HUES48 (cell line): ENCODE measurements at regions not wholly inside any gene's neighbourhood (a gene's known extent, or its start where the extent isn't known, plus 50 kb on each side); places are given as distances from the start of the nearest gene placed in this dataset.

Experiments used
- H3K27ac ChIP-seq: one replicate; pipeline ENCODE4 v1.7.0; 2013; ENCODE audit warnings: low read depth, low read length, inconsistent platforms
- H3K27me3 ChIP-seq: 2 replicates; pipeline ENCODE4 v1.6.1; 2013; ENCODE audit warnings: mild to moderate bottlenecking, low read length; ENCODE audit not compliant: control insufficient read depth, insufficient read depth
- H3K36me3 ChIP-seq: 2 replicates; pipeline ENCODE4 v1.6.1; 2013; ENCODE audit warnings: low read length; ENCODE audit not compliant: control insufficient read depth, insufficient read depth
- H3K4me1 ChIP-seq: 2 replicates; pipeline ENCODE4 v1.6.1; 2013; ENCODE audit warnings: mild to moderate bottlenecking, low read length; ENCODE audit not compliant: control insufficient read depth, insufficient read depth
- H3K4me3 ChIP-seq: 2 replicates; pipeline ENCODE4 v1.5.1; 2013; ENCODE audit warnings: mild to moderate bottlenecking, low read depth, low read length
- H3K9ac ChIP-seq: 2 replicates; pipeline ENCODE4 v1.6.1; 2013; ENCODE audit warnings: mild to moderate bottlenecking, low read depth, low read length, moderate library complexity
- H3K9me3 ChIP-seq: 2 replicates; pipeline ENCODE4 v1.6.1; 2013; ENCODE audit warnings: low read length; ENCODE audit not compliant: control insufficient read depth, insufficient read depth

- Histone ChIP-seq H3K4me1 (peaks cover 15% of the 10 kb centered on the region), H3K27ac (no peak overlapping the region), H3K27me3 (no peaks in the 10 kb centered on the region), H3K9ac (no peak overlapping the region), H3K9me3 (no peaks in the 10 kb centered on the region), H3K4me3 (no peak overlapping the region), H3K36me3 (no peaks in the 10 kb centered on the region)
Measured at GRCh38 chr10:29081231-29081630, 207.6 kb upstream of the LYZL1 start.

DNA sequence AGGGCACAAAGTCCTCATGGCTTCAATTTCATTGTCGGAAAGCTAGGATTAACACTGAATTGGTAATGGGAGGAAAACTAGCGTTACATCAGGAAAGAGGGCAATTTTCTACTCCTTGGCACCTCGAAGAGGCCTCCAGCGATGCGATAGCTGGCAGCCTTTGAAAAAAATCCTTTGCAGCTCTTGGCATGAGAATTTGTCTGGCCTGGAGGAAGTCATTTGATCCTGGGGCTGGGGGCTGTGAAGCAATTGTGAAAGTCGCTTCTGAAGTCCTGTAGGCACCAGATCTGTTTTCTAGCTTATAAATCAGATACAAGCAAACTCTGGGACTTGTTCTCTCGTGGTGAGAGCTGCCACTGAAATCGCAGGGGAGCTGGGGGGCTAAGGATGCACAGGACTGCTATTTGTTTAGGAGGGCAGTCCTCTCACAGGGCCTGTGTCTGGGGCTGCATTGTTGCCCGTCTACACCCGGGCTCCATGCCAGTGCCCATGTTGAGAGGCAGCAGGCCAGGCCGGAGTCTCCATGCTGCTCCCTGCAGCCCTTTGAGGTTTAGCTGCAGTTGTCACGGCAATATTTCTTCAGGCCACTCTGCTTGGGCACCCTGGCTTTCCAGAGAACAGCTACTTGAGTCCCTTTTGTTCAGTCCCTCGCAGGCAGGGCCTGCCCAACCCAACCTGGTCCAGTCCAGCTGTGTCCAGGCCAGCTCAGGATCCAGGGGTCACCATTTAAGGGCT is 206.8 kb upstream of the LYZL1 start:
- H3K9ac ChIP-seq: no peak overlapping the region
- no peak overlapping the region for H3K27ac ChIP-seq
- H3K4me3 ChIP-seq: no peak overlapping the region
- no peaks in the 10 kb centered on the region for H3K9me3 ChIP-seq
- peaks cover 15% of the 10 kb centered on the region for H3K4me1 ChIP-seq
- H3K36me3 ChIP-seq: no peaks in the 10 kb centered on the region
- no peaks in the 10 kb centered on the region for H3K27me3 ChIP-seq

DNA sequence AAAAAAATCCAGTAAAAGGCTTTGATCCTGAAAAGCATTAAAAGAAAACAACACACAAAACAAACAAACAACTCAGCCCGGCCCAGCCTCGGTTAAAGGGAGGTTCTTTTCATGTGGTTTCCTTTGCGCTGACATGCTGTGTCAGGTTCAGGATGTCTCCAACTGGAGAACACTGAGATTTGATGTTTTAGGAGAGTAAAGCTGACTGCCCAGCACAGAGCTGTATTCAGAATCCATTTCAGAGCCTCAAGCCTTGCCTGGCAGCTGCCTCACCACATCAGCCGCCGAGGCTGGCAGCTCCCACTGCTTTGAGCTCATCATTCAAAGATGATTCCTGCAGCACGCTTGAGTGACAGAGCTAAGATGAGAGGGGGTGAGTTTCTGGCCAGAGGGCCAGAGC is 205.8 kb upstream of the LYZL1 start:
- H3K9me3 ChIP-seq: no peaks in the 10 kb centered on the region
- H3K4me3 ChIP-seq: no peak overlapping the region
- no peaks in the 10 kb centered on the region for H3K36me3 ChIP-seq
- H3K9ac ChIP-seq: no peak overlapping the region
- no peak overlapping the region for H3K27ac ChIP-seq
- H3K27me3 ChIP-seq: no peaks in the 10 kb centered on the region
- peaks cover 15% of the 10 kb centered on the region for H3K4me1 ChIP-seq

- no peak overlapping the region for H3K9ac ChIP-seq
- H3K27ac ChIP-seq: no peak overlapping the region
- no peaks in the 10 kb centered on the region for H3K9me3 ChIP-seq
- no peaks in the 10 kb centered on the region for H3K36me3 ChIP-seq
- no peak overlapping the region for H3K4me3 ChIP-seq
- H3K4me1 ChIP-seq: no peaks in the 10 kb centered on the region
- H3K27me3 ChIP-seq: no peaks in the 10 kb centered on the region
Measured at GRCh38 chr10:29084681-29085307, 204.1 kb upstream of the LYZL1 start.

DNA sequence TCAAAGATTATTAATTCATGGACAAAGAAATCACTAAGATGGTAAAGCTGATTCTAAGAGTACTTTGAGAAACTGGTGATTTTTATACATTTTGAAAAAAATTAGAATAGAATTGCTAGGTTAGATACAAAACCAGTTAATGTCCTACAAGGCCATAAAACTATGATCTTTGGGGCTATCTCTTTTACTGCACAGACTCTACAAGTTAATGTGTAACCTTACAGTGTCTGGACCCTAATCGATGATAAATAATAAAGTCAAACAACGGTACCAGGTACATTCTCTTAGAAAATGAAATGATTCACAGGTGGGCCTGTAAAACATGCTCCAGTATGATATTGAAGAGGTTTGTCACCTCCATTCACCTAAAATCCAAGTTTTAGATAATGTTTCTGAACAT is 199.8 kb upstream of the LYZL1 start:
- no peak overlapping the region for H3K27ac ChIP-seq

DNA sequence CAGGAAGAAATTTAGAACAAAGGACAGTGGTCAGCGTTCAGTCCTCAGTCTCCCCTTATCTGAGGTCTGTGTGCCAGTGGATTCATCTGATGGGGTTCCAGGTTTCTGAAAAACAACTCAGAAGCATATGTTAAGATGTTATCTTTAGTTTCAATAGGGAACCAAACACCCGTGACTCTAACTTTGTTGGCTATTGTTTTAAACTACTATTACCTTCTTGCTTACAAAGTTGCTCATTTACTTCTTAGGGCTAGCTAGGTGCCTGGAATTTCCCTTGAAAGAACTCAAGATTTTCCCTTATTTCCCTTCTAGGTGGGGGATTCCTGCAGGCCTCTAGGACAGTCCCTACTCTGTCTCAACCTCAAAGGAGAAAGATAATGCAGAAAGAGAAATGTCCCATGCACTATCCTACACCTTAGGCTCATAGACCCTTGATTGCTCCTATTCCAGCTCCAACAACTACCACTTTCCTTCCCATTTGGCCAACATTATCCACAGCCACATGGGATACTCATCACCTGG is 192.5 kb upstream of the LYZL1 start:
- H3K9ac ChIP-seq: no peak overlapping the region
- H3K36me3 ChIP-seq: no peaks in the 10 kb centered on the region
- H3K27me3 ChIP-seq: no peaks in the 10 kb centered on the region
- H3K4me3 ChIP-seq: no peak overlapping the region
- H3K9me3 ChIP-seq: peaks cover 6% of the 10 kb centered on the region; the same call in 1 of the 2 replicates
- no peak overlapping the region for H3K27ac ChIP-seq
- H3K4me1 ChIP-seq: no peaks in the 10 kb centered on the region

More for the DNA sequence above, 199.8 kb upstream of the LYZL1 start:
- Histone ChIP-seq H3K9ac (no peak overlapping the region), H3K9me3 (peaks cover 6% of the 10 kb centered on the region; the same call in 1 of the 2 replicates), H3K4me3 (no peak overlapping the region), H3K4me1 (no peaks in the 10 kb centered on the region), H3K27me3 (no peaks in the 10 kb centered on the region), H3K36me3 (no peaks in the 10 kb centered on the region)

DNA sequence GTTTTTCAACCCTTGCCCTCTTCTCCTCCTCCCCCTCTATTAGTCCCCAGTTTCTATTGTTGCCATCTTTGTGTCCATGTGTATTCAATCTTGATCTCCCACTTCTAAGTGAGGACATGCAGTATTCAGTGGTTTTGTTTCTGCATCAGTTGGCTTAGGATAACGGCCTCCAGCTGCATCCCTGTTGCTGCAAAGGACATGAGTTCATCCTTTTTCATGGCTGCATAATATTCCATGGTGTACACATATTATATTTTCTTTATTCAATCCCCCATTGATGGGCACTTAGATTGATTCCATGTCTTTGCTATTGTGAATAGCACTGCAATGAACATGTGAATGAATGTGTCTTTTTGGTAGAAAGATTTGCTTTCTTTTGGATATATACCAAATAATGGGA is 190.4 kb upstream of the LYZL1 start:
- Histone ChIP-seq H3K9me3 (no peaks in the 10 kb centered on the region), H3K27ac (no peak overlapping the region), H3K36me3 (no peaks in the 10 kb centered on the region), H3K27me3 (no peaks in the 10 kb centered on the region), H3K9ac (no peak overlapping the region), H3K4me3 (no peak overlapping the region), H3K4me1 (no peaks in the 10 kb centered on the region)

DNA sequence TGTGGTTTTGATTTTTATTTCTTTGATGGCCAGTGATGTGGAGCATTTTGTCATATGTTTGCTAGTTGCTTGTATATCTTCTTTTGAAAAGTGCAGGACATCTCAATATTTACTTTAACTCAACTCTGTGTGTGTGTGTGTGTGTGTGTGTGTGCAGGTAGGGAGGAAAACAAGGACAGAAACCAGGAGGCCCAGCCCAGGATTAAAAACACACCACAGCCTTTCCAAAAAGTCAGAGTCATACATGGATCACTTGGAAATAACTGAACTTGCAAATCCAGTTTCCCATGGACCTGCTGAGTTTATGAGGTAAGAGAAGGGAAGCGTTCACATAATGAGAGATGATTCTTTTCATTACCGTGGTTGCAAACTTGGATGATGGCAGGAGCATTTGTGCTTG is 189.9 kb upstream of the LYZL1 start:
- Histone ChIP-seq H3K36me3 (no peaks in the 10 kb centered on the region), H3K9ac (no peak overlapping the region), H3K9me3 (no peaks in the 10 kb centered on the region), H3K27ac (no peak overlapping the region), H3K4me1 (no peaks in the 10 kb centered on the region), H3K4me3 (no peak overlapping the region), H3K27me3 (no peaks in the 10 kb centered on the region)

DNA sequence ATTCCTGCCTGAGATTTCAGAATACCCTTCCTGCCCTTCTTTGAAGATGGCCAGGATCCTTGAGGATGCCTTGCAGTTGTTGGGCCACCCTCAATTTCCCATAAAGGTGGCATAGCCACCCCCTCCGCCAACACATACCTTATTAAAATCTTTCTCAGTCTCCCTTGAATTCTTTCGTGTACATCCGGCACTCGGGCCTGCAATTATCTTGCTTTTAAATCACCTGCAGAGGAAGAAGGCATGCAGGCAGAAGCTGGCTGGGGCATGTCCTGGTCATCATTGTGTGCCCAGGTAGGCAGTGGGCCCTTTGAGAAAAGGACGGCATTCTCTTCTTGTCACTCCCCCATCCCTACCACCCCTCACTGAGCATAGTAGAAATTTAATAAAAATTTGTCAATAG is 189.5 kb upstream of the LYZL1 start:
- Histone ChIP-seq H3K27me3 (no peaks in the 10 kb centered on the region), H3K27ac (no peak overlapping the region), H3K9me3 (no peaks in the 10 kb centered on the region)

DNA sequence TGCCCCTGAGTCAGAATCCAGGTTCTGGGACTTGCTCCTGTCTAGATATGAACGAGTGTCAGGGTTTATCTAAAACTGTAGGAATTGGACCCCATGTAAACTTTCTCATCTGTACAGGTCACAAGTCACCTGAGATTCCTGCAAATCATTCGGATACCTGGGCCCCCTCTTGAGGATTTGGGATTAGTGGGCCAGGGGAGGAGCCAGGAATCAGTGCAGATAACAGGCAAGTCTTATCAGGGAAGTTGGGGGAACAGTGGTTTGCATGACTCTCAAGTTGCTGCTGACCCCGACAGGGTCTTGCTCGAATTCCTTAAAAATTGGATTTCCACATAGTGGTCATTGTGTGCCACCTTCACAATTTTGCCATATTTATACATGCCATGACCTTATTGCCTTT is 188.4 kb upstream of the LYZL1 start:
- Histone ChIP-seq H3K27me3 (no peaks in the 10 kb centered on the region), H3K9me3 (no peaks in the 10 kb centered on the region), H3K9ac (no peak overlapping the region), H3K36me3 (no peaks in the 10 kb centered on the region), H3K4me3 (no peak overlapping the region), H3K4me1 (no peaks in the 10 kb centered on the region), H3K27ac (no peak overlapping the region)

More for the DNA sequence above, 189.5 kb upstream of the LYZL1 start:
- H3K4me1 ChIP-seq: no peaks in the 10 kb centered on the region
- H3K9ac ChIP-seq: no peak overlapping the region
- no peaks in the 10 kb centered on the region for H3K36me3 ChIP-seq
- no peak overlapping the region for H3K4me3 ChIP-seq

- no peak overlapping the region for H3K9ac ChIP-seq
- H3K9me3 ChIP-seq: no peaks in the 10 kb centered on the region
- H3K36me3 ChIP-seq: no peaks in the 10 kb centered on the region
- no peaks in the 10 kb centered on the region for H3K27me3 ChIP-seq
- H3K4me1 ChIP-seq: no peaks in the 10 kb centered on the region
- H3K4me3 ChIP-seq: no peak overlapping the region
- H3K27ac ChIP-seq: peak overlapping the region; percentile 3
Measured at GRCh38 chr10:29102233-29102632, 186.6 kb upstream of the LYZL1 start.
